ENCODE measurements at regions not wholly inside any gene's neighbourhood (a gene's known extent, or its start where the extent isn't known, plus 50 kb on each side); places are given as distances from the start of the nearest gene placed in this dataset.
"Not testable (repeated sequence)": the region's sequence is repeated elsewhere in the genome, so short reads cannot be mapped to it uniquely, and the experiment has no call there.

GRCh38 chr18:14384961-14385360, 158.4 kb downstream of the POTEC start:
- H3K4me1 ChIP-seq (ENCODE audit: insufficient read depth, low read length); H3K9me3 ChIP-seq (ENCODE audit: control insufficient read depth, insufficient read depth, low read length); H3K36me3 ChIP-seq (ENCODE audit: insufficient read depth, low read length); H3K9ac ChIP-seq (ENCODE audit: low read depth, low read length): not testable (repeated sequence)

- H3K9me3 ChIP-seq (ENCODE audit: control insufficient read depth, insufficient read depth, low read length); H3K9ac ChIP-seq (ENCODE audit: low read depth, low read length); H3K36me3 ChIP-seq (ENCODE audit: insufficient read depth, low read length); H3K4me1 ChIP-seq (ENCODE audit: insufficient read depth, low read length): not testable (repeated sequence)
Measured at GRCh38 chr18:14382666-14383065, 160.7 kb downstream of the POTEC start.

- H3K36me3 ChIP-seq (ENCODE audit: insufficient read depth, low read length); H3K9me3 ChIP-seq (ENCODE audit: control insufficient read depth, insufficient read depth, low read length); H3K4me1 ChIP-seq (ENCODE audit: insufficient read depth, low read length); H3K9ac ChIP-seq (ENCODE audit: low read depth, low read length): not testable (repeated sequence)
Measured at GRCh38 chr18:14379489-14379888, 163.9 kb downstream of the POTEC start.

GRCh38 chr18:14378376-14378775, 165.0 kb downstream of the POTEC start:
- not testable (repeated sequence) for H3K9ac ChIP-seq (ENCODE audit: low read depth, low read length); H3K4me1 ChIP-seq (ENCODE audit: insufficient read depth, low read length); H3K36me3 ChIP-seq (ENCODE audit: insufficient read depth, low read length); H3K9me3 ChIP-seq (ENCODE audit: control insufficient read depth, insufficient read depth, low read length)

- H3K4me1 ChIP-seq (ENCODE audit: insufficient read depth, low read length); H3K36me3 ChIP-seq (ENCODE audit: insufficient read depth, low read length); H3K9me3 ChIP-seq (ENCODE audit: control insufficient read depth, insufficient read depth, low read length); H3K9ac ChIP-seq (ENCODE audit: low read depth, low read length): not testable (repeated sequence)
Measured at GRCh38 chr18:14361346-14361745, 182.1 kb downstream of the POTEC start.

- not testable (repeated sequence) for H3K9me3 ChIP-seq (ENCODE audit: control insufficient read depth, insufficient read depth, low read length); H3K36me3 ChIP-seq (ENCODE audit: insufficient read depth, low read length); H3K9ac ChIP-seq (ENCODE audit: low read depth, low read length); H3K4me1 ChIP-seq (ENCODE audit: insufficient read depth, low read length)
Measured at GRCh38 chr18:14357553-14358297, 185.7 kb downstream of the POTEC start.

- H3K4me1 ChIP-seq (ENCODE audit: insufficient read depth, low read length); H3K36me3 ChIP-seq (ENCODE audit: insufficient read depth, low read length); H3K9me3 ChIP-seq (ENCODE audit: control insufficient read depth, insufficient read depth, low read length); H3K9ac ChIP-seq (ENCODE audit: low read depth, low read length): not testable (repeated sequence)
Measured at GRCh38 chr18:14342170-14342569, 201.2 kb downstream of the POTEC start.

- not testable (repeated sequence) for H3K36me3 ChIP-seq (ENCODE audit: insufficient read depth, low read length); H3K4me1 ChIP-seq (ENCODE audit: insufficient read depth, low read length); H3K9me3 ChIP-seq (ENCODE audit: control insufficient read depth, insufficient read depth, low read length); H3K9ac ChIP-seq (ENCODE audit: low read depth, low read length)
Measured at GRCh38 chr18:14336017-14336416, 203.8 kb upstream of the ZNF519 start.

GRCh38 chr18:14321217-14321616, 189.0 kb upstream of the ZNF519 start:
- not testable (repeated sequence) for H3K9ac ChIP-seq (ENCODE audit: low read depth, low read length); H3K36me3 ChIP-seq (ENCODE audit: insufficient read depth, low read length); H3K9me3 ChIP-seq (ENCODE audit: control insufficient read depth, insufficient read depth, low read length); H3K4me1 ChIP-seq (ENCODE audit: insufficient read depth, low read length)

GRCh38 chr18:14301255-14301654, 169.0 kb upstream of the ZNF519 start:
- H3K36me3 ChIP-seq (ENCODE audit: insufficient read depth, low read length); H3K9me3 ChIP-seq (ENCODE audit: control insufficient read depth, insufficient read depth, low read length); H3K9ac ChIP-seq (ENCODE audit: low read depth, low read length); H3K4me1 ChIP-seq (ENCODE audit: insufficient read depth, low read length): not testable (repeated sequence)

GRCh38 chr18:14295081-14295480, 162.8 kb upstream of the ZNF519 start:
- H3K9ac ChIP-seq (ENCODE audit: low read depth, low read length); H3K9me3 ChIP-seq (ENCODE audit: control insufficient read depth, insufficient read depth, low read length); H3K4me1 ChIP-seq (ENCODE audit: insufficient read depth, low read length); H3K36me3 ChIP-seq (ENCODE audit: insufficient read depth, low read length): not testable (repeated sequence)

GRCh38 chr18:14285053-14285452, 152.8 kb upstream of the ZNF519 start:
- no peak overlapping the region for H3K9ac ChIP-seq (ENCODE audit: low read depth, low read length)
- no peaks in the 10 kb centered on the region for H3K36me3 ChIP-seq (ENCODE audit: insufficient read depth, low read length)
- no peaks in the 10 kb centered on the region for H3K4me1 ChIP-seq (ENCODE audit: insufficient read depth, low read length)
- no peaks in the 10 kb centered on the region for H3K9me3 ChIP-seq (ENCODE audit: control insufficient read depth, insufficient read depth, low read length)

- H3K36me3 ChIP-seq (ENCODE audit: insufficient read depth, low read length); H3K4me1 ChIP-seq (ENCODE audit: insufficient read depth, low read length); H3K9me3 ChIP-seq (ENCODE audit: control insufficient read depth, insufficient read depth, low read length); H3K9ac ChIP-seq (ENCODE audit: low read depth, low read length): not testable (repeated sequence)
Measured at GRCh38 chr18:14275391-14275790, 143.2 kb upstream of the ZNF519 start.

- not testable (repeated sequence) for H3K9me3 ChIP-seq (ENCODE audit: control insufficient read depth, insufficient read depth, low read length); H3K36me3 ChIP-seq (ENCODE audit: insufficient read depth, low read length); H3K4me1 ChIP-seq (ENCODE audit: insufficient read depth, low read length); H3K9ac ChIP-seq (ENCODE audit: low read depth, low read length)
Measured at GRCh38 chr18:14265637-14266410, 133.6 kb upstream of the ZNF519 start.

- H3K36me3 ChIP-seq (ENCODE audit: insufficient read depth, low read length); H3K4me1 ChIP-seq (ENCODE audit: insufficient read depth, low read length); H3K9ac ChIP-seq (ENCODE audit: low read depth, low read length); H3K9me3 ChIP-seq (ENCODE audit: control insufficient read depth, insufficient read depth, low read length): not testable (repeated sequence)
Measured at GRCh38 chr18:14262786-14263185, 130.6 kb upstream of the ZNF519 start.

Measured in ES-I3 (cell line).